Fibroblast of pulmonary artery (primary cell): ENCODE measurements at regions not wholly inside any gene's neighbourhood (a gene's known extent, or its start where the extent isn't known, plus 50 kb on each side); places are given as distances from the start of the nearest gene placed in this dataset.

Experiments
- DNase-seq: peaks from one replicate; pipeline ENCODE4 v3.0.0-alpha.2; 2010; ENCODE audit warnings: low read depth
- H3K4me3 ChIP-seq: replicated peaks from 2 replicates; pipeline ENCODE4 v1.5.1; 2011; ENCODE audit warnings: low read depth, mild to moderate bottlenecking, control low read depth, low read length, moderate library complexity
- CTCF ChIP-seq: IDR thresholded peaks from 2 replicates; pipeline ENCODE4 v1.5.1; 2011; ENCODE audit warnings: mild to moderate bottlenecking, control low read depth, low read length, inconsistent platforms; ENCODE audit errors: missing control alignments

- no peak overlapping the region for H3K4me3 ChIP-seq
- no peak for DNase-seq
- TF ChIP-seq CTCF = no peak
Measured at GRCh38 chr3:163582967-163583366, 1495.3 kb downstream of the SI start.

GRCh38 chr3:163577271-163577670 is 1501.0 kb downstream of the SI start:
- no peak overlapping the region for H3K4me3 ChIP-seq
- no peak for TF ChIP-seq CTCF
- DNase-seq = no peak

GRCh38 chr3:163576314-163576713 is 1502.0 kb downstream of the SI start:
- DNase-seq = no peak
- no peak overlapping the region for H3K4me3 ChIP-seq
- no peak for TF ChIP-seq CTCF

- no peak for TF ChIP-seq CTCF
- H3K4me3 ChIP-seq = no peak overlapping the region
- no peak for DNase-seq
Measured at GRCh38 chr3:163573324-163573723, 1505.0 kb downstream of the SI start.

- no peak overlapping the region for H3K4me3 ChIP-seq
- no peak for TF ChIP-seq CTCF
- DNase-seq = no peak
Measured at GRCh38 chr3:163572856-163573255, 1505.4 kb downstream of the SI start.

- no peak for DNase-seq
- TF ChIP-seq CTCF = no peak
- H3K4me3 ChIP-seq = no peak overlapping the region
Measured at GRCh38 chr3:163563485-163563884, 1514.8 kb downstream of the SI start.

GRCh38 chr3:163562625-163563024 is 1515.7 kb downstream of the SI start:
- TF ChIP-seq CTCF = no peak
- no peak for DNase-seq

More at GRCh38 chr3:163562625-163563024, 1515.7 kb downstream of the SI start:
- H3K4me3 ChIP-seq = no peak overlapping the region
